ACC112 (cell line): ENCODE measurements at regions not wholly inside any gene's neighbourhood (a gene's known extent, or its start where the extent isn't known, plus 50 kb on each side); places are given as distances from the start of the nearest gene placed in this dataset.
"Not testable (repeated sequence)": the region's sequence is repeated elsewhere in the genome, so short reads cannot be mapped to it uniquely, and the experiment has no call there.

ENCODE experiments used
- H2AFZ ChIP-seq: fragments of 200-600 bp; sonication (generic); one replicate; pipeline ENCODE4 v1.6.0; 2017; ENCODE audit warnings: antibody characterized with exemption, low read length; ENCODE audit not compliant: unreplicated experiment
- H3K27ac ChIP-seq: fragments of 200-600 bp; sonication (generic); 2 replicates; pipeline ENCODE4 v1.5.1; 2014; ENCODE audit warnings: low read depth, mild to moderate bottlenecking, antibody characterized with exemption, low read length, moderate library complexity
- H3K27me3 ChIP-seq: fragments of 200-600 bp; sonication (generic); 2 replicates; pipeline ENCODE4 v1.6.1; 2014; ENCODE audit warnings: mild to moderate bottlenecking, antibody characterized with exemption, low read length, moderate library complexity, mixed read lengths; ENCODE audit not compliant: insufficient read depth
- H3K36me3 ChIP-seq: fragments of 200-600 bp; sonication (generic); 2 replicates; pipeline ENCODE4 v1.6.1; 2016; ENCODE audit warnings: mild to moderate bottlenecking, antibody characterized with exemption, low read length, moderate library complexity, mixed read lengths; ENCODE audit not compliant: insufficient read depth
- H3K4me1 ChIP-seq: fragments of 200-600 bp; sonication (generic); one replicate; pipeline ENCODE4 v1.6.1; 2016; ENCODE audit warnings: low read length, mixed read lengths; ENCODE audit not compliant: insufficient read depth, unreplicated experiment, control insufficient read depth
- H3K4me3 ChIP-seq: fragments of 200-600 bp; sonication (generic); 2 replicates; pipeline ENCODE4 v1.5.1; 2014; ENCODE audit warnings: mild to moderate bottlenecking, low read depth, low read length
- H3K79me2 ChIP-seq: fragments of 200-600 bp; sonication (generic); one replicate; pipeline ENCODE4 v1.6.0; 2016; ENCODE audit warnings: low read length; ENCODE audit not compliant: control insufficient read depth, unreplicated experiment, insufficient read depth

DNA sequence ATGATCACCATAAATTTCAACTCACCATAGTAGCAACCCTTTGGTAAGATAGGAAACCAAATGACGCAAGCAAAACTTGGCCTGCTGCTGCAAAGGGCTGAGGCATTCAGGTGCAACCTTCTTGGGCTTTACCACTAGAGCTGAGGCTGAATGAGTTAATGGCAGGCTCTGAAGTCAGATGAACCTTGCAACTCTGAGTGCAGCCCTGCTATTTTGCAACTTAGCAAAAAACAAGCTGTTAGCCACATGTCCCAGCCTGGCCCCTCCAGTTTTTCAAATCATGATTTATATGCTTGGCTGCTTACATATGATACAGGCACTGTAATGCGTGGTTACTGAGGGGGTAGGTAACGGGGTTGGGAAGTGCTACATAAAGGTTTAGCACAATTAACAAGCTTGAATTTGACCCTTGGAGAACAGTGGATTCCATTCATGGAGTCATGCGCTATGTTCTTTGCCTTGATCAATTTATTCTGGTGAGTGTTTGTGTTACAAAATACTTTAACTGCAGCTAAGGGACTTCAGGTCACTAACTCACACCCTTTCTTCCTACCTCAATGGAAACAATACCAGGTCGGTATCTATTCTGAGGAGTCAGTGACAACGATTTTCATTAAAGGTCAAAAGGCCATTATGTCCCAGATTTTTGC, 80.5 kb upstream of the PPARGC1A start:
- Histone ChIP-seq H3K36me3 (no peaks in the 10 kb centered on the region), H3K79me2 (no peaks in the 10 kb centered on the region), H3K4me1 (no peaks in the 10 kb centered on the region), H3K27ac (no peak overlapping the region), H3K27me3 (no peaks in the 10 kb centered on the region), H3K4me3 (no peak overlapping the region), H2AFZ (no peak overlapping the region)

DNA sequence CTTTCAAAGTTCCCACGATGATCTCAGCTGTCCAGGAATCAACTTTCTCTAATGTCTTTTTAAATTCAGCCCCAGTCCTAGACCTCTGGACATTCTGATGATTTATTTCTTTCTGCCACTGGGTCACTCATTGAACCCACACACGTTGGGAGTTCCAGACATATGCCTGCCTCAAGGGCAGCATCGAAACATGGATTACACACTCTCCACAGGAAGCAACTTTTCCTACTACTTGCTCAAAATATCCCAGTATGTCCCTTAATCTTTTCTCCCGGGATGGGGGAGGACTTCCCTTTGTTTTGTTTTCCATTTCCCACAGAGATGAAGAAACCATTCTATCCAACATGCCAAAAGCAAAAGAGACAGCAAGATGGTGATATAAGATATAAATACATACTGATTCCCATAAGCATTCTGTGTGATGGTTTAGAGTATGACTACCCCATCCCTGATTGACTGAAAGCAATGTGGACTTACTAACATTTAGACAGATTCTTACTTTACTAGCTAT, 79.8 kb upstream of the PPARGC1A start:
- H3K27me3 ChIP-seq: peaks cover under 1% of the 10 kb centered on the region; the same call in 1 of the 2 replicates
- no peak overlapping the region for H3K4me3 ChIP-seq
- H3K27ac ChIP-seq: no peak overlapping the region
- no peaks in the 10 kb centered on the region for H3K79me2 ChIP-seq
- H3K36me3 ChIP-seq: no peaks in the 10 kb centered on the region
- no peaks in the 10 kb centered on the region for H3K4me1 ChIP-seq
- H2AFZ ChIP-seq: no peak overlapping the region

DNA sequence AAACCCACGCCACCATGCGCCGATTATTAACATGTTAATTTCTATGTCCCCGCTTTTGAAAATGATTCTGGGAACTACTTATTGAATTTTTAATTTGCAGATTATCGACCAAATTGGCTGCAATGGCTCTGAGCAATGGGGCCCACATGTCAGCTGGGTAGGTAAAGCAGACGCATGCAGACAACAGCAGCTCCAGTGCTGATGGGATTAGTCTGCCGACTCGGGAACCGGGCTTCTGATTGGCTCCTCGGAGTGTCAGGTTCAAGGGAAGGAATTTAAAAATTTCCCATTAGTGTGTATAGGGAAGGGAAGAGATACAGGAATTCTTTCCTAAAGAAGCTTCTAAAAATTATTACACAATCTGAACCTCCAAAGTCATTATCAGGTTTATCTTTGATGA, 77.4 kb upstream of the PPARGC1A start:
- H3K27ac ChIP-seq: no peak overlapping the region
- H2AFZ ChIP-seq: no peak overlapping the region
- no peaks in the 10 kb centered on the region for H3K36me3 ChIP-seq
- H3K27me3 ChIP-seq: peaks cover 23% of the 10 kb centered on the region
- no peak overlapping the region for H3K4me3 ChIP-seq
- no peaks in the 10 kb centered on the region for H3K79me2 ChIP-seq
- H3K4me1 ChIP-seq: no peaks in the 10 kb centered on the region

DNA sequence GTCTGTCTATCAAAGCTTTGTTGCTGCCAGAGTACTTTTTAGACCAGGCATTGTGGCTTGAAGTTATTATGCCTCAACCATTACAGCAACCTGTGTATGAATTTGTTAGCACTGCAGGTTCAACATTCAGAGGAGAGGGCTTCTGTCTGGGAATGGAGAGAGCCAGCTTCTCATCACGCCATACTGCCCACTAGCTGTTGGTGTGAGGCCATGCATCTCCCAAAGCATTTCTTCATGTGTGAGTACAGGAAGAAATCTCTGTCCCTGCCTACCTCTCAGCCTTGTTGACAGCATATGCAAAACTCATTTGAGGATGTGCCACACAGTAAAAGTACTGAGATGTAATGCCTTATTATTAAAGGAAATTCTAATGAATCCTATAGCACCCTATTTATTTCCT, 76.9 kb upstream of the PPARGC1A start:
- H3K4me3 ChIP-seq: no peak overlapping the region
- H3K27me3 ChIP-seq: peaks cover 26% of the 10 kb centered on the region
- no peak overlapping the region for H2AFZ ChIP-seq
- no peaks in the 10 kb centered on the region for H3K79me2 ChIP-seq
- H3K27ac ChIP-seq: no peak overlapping the region
- H3K4me1 ChIP-seq: no peaks in the 10 kb centered on the region
- H3K36me3 ChIP-seq: no peaks in the 10 kb centered on the region

DNA sequence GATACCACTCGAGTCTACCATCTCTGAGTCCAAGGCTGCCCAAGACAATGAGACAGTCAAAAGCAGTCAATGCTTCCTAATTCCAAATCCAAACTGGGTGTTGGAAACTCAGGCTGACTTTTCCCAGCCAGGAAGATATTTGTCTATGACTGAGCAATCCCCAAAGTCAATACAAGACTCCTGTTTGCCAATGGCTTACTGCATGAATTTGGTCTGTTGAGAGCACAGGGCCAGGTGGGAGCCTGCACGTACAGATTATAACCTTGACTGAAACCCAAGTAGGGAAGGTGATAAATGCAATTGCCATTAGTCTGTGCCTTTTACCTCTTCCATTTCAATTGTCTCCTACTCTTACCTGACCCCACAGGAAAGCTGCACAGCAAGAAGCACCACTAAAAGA, 72.6 kb upstream of the PPARGC1A start:
- Histone ChIP-seq H2AFZ (no peak overlapping the region), H3K27me3 (peaks cover 26% of the 10 kb centered on the region), H3K4me1 (no peaks in the 10 kb centered on the region), H3K79me2 (no peaks in the 10 kb centered on the region), H3K36me3 (no peaks in the 10 kb centered on the region), H3K4me3 (no peak overlapping the region), H3K27ac (no peak overlapping the region)

DNA sequence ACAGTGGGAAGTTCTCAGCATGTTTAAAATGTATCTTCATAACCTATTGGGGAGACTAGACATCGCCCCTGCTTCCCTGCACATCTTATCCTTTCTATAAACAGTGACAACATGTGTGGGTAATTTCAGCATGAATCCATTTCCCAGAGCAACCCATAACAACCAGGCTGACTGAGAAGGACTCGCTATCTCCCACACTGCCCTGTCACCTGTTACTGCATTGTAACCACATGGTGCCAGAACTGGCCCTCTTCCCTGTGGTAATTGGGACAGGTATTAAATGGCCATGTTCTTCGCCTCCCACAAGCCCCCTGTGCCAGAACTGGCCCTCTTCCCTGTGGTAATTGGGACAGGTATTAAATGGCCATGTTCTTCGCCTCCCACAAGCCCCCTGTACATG, 71.5 kb upstream of the PPARGC1A start:
- H3K4me1 ChIP-seq, H3K79me2 ChIP-seq, H3K4me3 ChIP-seq, H3K27ac ChIP-seq, H3K36me3 ChIP-seq, H2AFZ ChIP-seq: not testable (repeated sequence)
- peaks cover 26% of the 10 kb centered on the region for H3K27me3 ChIP-seq

DNA sequence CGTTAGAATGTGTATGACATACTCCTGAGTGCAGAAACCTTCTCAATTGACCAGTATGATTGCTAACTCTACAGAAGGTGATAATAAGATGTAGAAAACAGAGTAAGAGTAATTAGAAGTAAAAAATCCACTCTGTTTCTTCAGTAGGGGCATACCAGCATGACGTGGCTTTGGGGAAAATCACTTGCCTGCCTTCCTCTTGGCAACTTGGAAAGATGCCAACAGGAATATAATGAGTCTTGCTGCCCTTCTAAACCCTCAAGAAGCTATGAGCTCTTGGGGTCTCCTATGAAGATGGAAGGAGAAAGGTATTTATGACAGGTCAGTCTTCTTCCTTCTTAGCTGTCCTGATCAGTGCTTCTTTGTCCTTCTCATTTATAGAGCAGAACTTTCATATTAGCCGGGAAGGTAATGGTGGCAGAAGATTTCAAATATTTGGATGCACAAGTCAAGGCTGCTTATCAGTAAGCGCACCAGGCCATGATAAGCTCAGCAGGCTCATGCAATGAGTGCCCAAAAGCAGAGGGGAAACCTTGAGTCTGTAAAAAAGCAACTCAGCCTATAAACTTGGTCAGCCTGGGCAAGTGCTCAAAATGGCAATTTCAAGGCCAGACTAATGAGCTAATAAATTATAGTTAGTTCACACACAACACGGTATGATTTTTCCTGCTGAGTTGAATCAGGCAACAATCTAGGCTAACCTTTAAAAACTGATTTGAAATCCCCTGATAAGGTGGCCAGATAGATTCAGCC, 69.7 kb upstream of the PPARGC1A start:
- Histone ChIP-seq H2AFZ (no peak overlapping the region), H3K27me3 (peaks cover 25% of the 10 kb centered on the region), H3K36me3 (no peaks in the 10 kb centered on the region), H3K79me2 (no peaks in the 10 kb centered on the region), H3K4me1 (peaks cover 15% of the 10 kb centered on the region), H3K4me3 (no peak overlapping the region), H3K27ac (no peak overlapping the region)

DNA sequence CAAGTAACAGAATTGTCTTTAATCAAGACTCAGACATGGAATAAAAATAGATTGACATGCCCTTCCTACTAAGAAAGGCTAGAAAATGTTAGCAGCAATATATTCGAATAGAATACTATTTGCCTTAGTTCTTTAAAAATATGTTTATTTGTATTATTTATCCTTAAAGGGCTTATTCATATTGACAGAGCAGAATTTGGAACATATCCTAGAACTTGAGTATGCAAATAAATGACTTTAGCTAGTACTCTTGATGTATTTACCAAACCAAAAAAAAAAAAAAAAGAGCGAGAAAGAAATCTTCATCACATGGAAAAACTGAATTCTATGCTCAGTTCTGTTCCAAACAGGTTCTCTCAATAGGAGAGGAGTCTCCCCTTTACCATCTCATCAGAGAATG, 68.9 kb upstream of the PPARGC1A start:
- Histone ChIP-seq H3K27me3 (peaks cover 17% of the 10 kb centered on the region), H2AFZ (no peak overlapping the region), H3K4me3 (no peak overlapping the region), H3K36me3 (no peaks in the 10 kb centered on the region), H3K4me1 (peaks cover 15% of the 10 kb centered on the region), H3K27ac (no peak overlapping the region), H3K79me2 (no peaks in the 10 kb centered on the region)

DNA sequence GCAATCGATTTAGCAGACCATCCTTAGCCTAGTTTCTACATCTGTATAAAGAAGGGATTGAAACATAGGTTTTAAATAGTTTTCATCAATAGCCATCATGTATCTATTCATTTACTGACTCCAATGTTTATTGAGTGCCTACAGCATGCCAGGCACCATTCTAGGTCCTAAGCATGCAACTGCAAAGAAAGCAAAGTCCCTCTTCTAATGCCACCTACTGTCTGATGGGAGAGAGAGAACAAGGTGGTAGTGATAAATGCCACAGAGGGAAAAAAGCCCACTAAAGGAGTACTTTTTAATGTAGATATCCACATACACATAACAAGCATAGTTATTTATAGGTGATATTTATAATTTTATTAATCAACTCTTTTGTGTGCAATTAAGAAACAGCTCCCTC, 67.6 kb upstream of the PPARGC1A start:
- H3K36me3 ChIP-seq: no peaks in the 10 kb centered on the region
- H3K27ac ChIP-seq: no peak overlapping the region
- H2AFZ ChIP-seq: no peak overlapping the region
- peaks cover 15% of the 10 kb centered on the region for H3K4me1 ChIP-seq
- H3K79me2 ChIP-seq: no peaks in the 10 kb centered on the region
- H3K4me3 ChIP-seq: no peak overlapping the region
- peaks cover 4% of the 10 kb centered on the region; the same call in 1 of the 2 replicates for H3K27me3 ChIP-seq

DNA sequence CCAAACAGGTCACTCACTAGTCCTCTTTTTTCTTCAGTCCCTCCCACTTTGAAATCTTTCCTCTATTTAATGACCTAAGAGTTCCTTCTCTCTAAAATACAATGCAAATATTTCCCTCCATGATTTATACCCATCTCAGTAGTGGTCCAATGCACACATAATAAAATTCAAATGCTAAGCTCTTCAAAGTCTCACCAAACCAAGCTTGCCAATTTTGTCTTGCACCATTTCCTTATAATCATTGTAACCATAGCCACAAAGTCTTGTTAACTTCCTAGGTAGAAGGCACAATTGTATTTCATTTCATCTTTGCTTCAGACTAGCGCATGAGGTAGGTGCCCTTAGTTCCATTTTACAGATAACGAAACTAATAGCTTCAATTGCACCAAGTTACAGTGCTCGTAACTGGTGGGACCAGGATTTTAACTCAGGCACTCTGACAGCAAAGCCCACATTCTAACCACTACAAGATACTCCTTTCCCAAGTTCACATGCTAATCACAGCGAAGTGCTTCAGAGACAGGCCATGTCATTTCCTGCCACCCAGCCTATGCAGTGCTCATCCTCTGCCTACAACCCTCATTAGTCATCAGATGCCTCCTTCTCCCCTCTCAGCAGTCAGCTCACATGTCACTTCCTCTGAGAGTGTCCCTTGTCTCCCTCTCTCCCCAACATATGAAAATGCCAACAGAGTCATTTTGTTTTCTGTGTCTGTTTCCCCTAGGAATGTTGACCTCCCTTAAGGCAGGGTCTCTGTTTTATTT, 66.9 kb upstream of the PPARGC1A start:
- no peaks in the 10 kb centered on the region for H3K36me3 ChIP-seq
- H3K4me3 ChIP-seq: no peak overlapping the region
- H3K4me1 ChIP-seq: peaks cover 15% of the 10 kb centered on the region
- no peaks in the 10 kb centered on the region for H3K27me3 ChIP-seq
- no peak overlapping the region for H2AFZ ChIP-seq
- no peak overlapping the region for H3K27ac ChIP-seq
- no peaks in the 10 kb centered on the region for H3K79me2 ChIP-seq
